SH-SY5Y (cell line): ENCODE measurements at regions not wholly inside any gene's neighbourhood (a gene's known extent, or its start where the extent isn't known, plus 50 kb on each side); places are given as distances from the start of the nearest gene placed in this dataset.

Experiments used
- GATA2 ChIP-seq: IDR thresholded peaks from 2 replicates; pipeline ENCODE4 v1.6.1; 2011; ENCODE audit warnings: mild to moderate bottlenecking, low read depth, low read length
- GATA3 ChIP-seq: IDR thresholded peaks from 2 replicates; pipeline ENCODE4 v1.6.1; 2011; ENCODE audit warnings: low read depth, mild to moderate bottlenecking, low read length, moderate library complexity

GRCh38 chr3:124117486-124117885 is 125.6 kb upstream of the ROPN1 start:
- TF ChIP-seq GATA3 (no peak), GATA2 (no peak)

GRCh38 chr3:124118397-124118796 is 126.5 kb upstream of the ROPN1 start:
- TF ChIP-seq GATA2, result no peak
- no peak for TF ChIP-seq GATA3

GRCh38 chr3:124119056-124119716 is 127.3 kb upstream of the ROPN1 start:
- no peak for TF ChIP-seq GATA2
- no peak for TF ChIP-seq GATA3

- no peak; the same call in 1 of the 2 replicates for TF ChIP-seq GATA3
- TF ChIP-seq GATA2, result peak; percentile 32; the same call in 1 of the 2 replicates
Measured at GRCh38 chr3:124121379-124122312, 129.7 kb upstream of the ROPN1 start.

DNA sequence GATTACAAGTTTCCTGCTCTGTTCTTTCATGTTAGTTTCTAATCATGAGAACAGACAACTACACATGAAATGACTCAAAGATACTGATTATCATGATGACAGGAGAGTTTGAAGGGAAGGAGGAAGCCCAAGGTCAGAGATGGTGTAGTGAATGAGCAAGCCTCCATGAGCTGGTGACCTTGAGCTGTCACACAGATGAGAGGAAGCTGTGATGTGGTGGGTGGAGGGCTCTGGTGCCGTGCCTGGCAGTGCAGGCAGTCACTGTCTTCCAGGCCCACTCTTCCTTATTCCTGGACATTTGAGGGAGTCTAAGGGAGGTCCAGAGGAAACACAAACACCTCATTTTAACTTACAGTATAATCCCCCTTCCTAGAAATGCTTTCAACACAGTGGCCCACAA is 133.4 kb upstream of the ROPN1 start:
- no peak for TF ChIP-seq GATA2

GRCh38 chr3:124126436-124127023 is 134.6 kb upstream of the ROPN1 start:
- TF ChIP-seq GATA2 (no peak), GATA3 (no peak)

DNA sequence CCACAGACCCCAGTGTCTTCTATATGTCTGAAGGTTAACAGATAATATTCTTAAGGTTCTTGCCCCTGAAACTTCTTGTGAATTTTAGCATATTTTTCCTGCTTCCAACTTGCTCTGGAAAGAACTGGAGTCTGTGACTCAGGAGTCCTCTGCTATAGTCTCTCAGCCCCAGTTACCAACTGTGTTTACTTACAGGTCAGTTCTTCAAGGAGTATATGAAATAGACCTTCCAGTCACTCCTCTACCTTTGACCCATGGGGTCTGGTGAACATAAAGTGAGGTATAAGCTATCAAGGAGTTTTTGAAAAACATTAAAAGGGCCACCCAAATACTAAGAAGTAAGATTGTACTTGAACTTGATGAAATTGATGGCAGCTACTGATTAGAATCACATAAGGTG is 139.2 kb upstream of the ROPN1 start:
- TF ChIP-seq GATA3 (no peak), GATA2 (no peak)

DNA sequence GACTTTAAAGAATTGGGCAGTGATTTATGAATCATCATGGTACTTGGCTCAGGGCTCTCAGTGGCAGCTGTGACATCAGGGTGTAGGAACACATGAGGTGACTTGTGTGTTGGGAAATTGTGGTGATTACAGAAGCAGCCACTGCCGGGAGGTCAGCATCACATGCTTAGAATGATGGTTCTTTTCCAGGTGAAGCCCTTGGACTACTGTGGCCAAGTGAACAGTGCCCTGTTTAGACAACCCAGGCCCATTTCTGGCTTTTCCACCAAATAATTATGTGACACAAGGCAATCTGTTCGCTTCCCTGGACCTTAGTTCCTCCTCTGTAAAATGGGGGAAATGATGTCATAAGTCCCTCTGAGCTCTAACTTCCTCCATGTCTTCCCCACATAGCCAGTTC is 139.7 kb upstream of the ROPN1 start:
- no peak for TF ChIP-seq GATA3
- TF ChIP-seq GATA2, result no peak

DNA sequence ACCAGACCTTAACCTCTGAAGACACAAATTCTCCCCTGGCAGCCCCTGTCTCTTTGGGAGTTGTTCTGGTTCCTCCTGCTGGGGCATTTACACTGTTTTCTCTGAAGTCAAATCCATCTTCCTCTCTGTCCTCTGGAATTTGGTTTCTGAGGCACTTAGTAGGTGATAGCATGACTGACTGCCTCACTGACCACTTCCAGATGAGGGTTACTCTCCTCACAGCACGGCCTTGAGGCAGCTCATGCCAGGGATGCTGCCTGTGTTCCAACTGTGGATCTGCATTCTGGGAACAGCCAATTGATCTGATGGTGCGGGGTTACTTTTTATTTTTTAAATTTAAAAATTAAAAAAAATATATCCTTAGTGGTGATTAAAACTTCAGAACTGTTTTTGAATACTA is 140.9 kb upstream of the ROPN1 start:
- no peak for TF ChIP-seq GATA3
- TF ChIP-seq GATA2, result no peak

- no peak for TF ChIP-seq GATA2
- no peak for TF ChIP-seq GATA3
Measured at GRCh38 chr3:124133366-124133940, 141.5 kb upstream of the ROPN1 start.

- no peak for TF ChIP-seq GATA3
- no peak for TF ChIP-seq GATA2
Measured at GRCh38 chr3:124137216-124137615, 145.3 kb upstream of the ROPN1 start.

- TF ChIP-seq GATA3 (no peak), GATA2 (no peak)
Measured at GRCh38 chr3:124138148-124138547, 146.2 kb upstream of the ROPN1 start.

GRCh38 chr3:124140746-124141145 is 148.8 kb upstream of the ROPN1 start:
- TF ChIP-seq GATA2, result no peak
- TF ChIP-seq GATA3, result no peak

- TF ChIP-seq GATA2 (no peak), GATA3 (no peak)
Measured at GRCh38 chr3:124142389-124142970, 150.6 kb upstream of the ROPN1 start.
